Tongue (tissue), 1 donor: ENCODE measurements at regions not wholly inside any gene's neighbourhood (a gene's known extent, or its start where the extent isn't known, plus 50 kb on each side); places are given as distances from the start of the nearest gene placed in this dataset.
"Not testable (repeated sequence)": the region's sequence is repeated elsewhere in the genome, so short reads cannot be mapped to it uniquely, and the experiment has no call there.

Experiments
- DNase-seq: peaks from one replicate; pipeline ENCODE4 v3.0.0-alpha.2; 2015

GRCh38 chr13:59000770-59001169, 1163.0 kb downstream of the DIAPH3 start:
- no peak for DNase-seq

- DNase-seq = no peak
Observed at GRCh38 chr13:59012731-59013130, 1151.0 kb downstream of the DIAPH3 start.

- DNase-seq = no peak
Observed at GRCh38 chr13:59016250-59016649, 1147.5 kb downstream of the DIAPH3 start.

GRCh38 chr13:59024434-59024833, 1139.3 kb downstream of the DIAPH3 start:
- no peak for DNase-seq

- DNase-seq = no peak
Observed at GRCh38 chr13:59034198-59034597, 1129.5 kb downstream of the DIAPH3 start.

- peak; percentile 4 for DNase-seq
Observed at GRCh38 chr13:59038824-59039223, 1124.9 kb downstream of the DIAPH3 start.

GRCh38 chr13:59043016-59043415, 1120.7 kb downstream of the DIAPH3 start:
- DNase-seq = no peak

- no peak for DNase-seq
Observed at GRCh38 chr13:59047546-59047945, 1116.2 kb downstream of the DIAPH3 start.

GRCh38 chr13:59061621-59062020, 1102.1 kb downstream of the DIAPH3 start:
- DNase-seq = no peak

- DNase-seq = no peak
Observed at GRCh38 chr13:59064042-59064441, 1099.7 kb downstream of the DIAPH3 start.

- not testable (repeated sequence) for DNase-seq
Observed at GRCh38 chr13:59076386-59076785, 1087.3 kb downstream of the DIAPH3 start.

GRCh38 chr13:59086147-59086546, 1077.6 kb downstream of the DIAPH3 start:
- no peak for DNase-seq

- DNase-seq = no peak
Observed at GRCh38 chr13:59088716-59089115, 1075.0 kb downstream of the DIAPH3 start.

GRCh38 chr13:59094181-59094580, 1069.5 kb downstream of the DIAPH3 start:
- no peak for DNase-seq

- peak; percentile 11 for DNase-seq
Observed at GRCh38 chr13:59099182-59099974, 1064.3 kb downstream of the DIAPH3 start.

GRCh38 chr13:59103004-59103768, 1060.5 kb downstream of the DIAPH3 start:
- peak; percentile 76 for DNase-seq

- DNase-seq = no peak
Observed at GRCh38 chr13:59111751-59112171, 1052.0 kb downstream of the DIAPH3 start.

- peak; percentile 11 for DNase-seq
Observed at GRCh38 chr13:59112221-59112718, 1051.5 kb downstream of the DIAPH3 start.

- no peak for DNase-seq
Observed at GRCh38 chr13:59119475-59119874, 1044.3 kb downstream of the DIAPH3 start.

GRCh38 chr13:59120297-59120843, 1043.4 kb downstream of the DIAPH3 start:
- DNase-seq = no peak

GRCh38 chr13:59121507-59121906, 1042.2 kb downstream of the DIAPH3 start:
- DNase-seq = no peak

GRCh38 chr13:59126474-59126873, 1037.3 kb downstream of the DIAPH3 start:
- DNase-seq = no peak

GRCh38 chr13:59133903-59134302, 1029.8 kb downstream of the DIAPH3 start:
- DNase-seq = no peak
